ENCODE measurements at regions not wholly inside any gene's neighbourhood (a gene's known extent, or its start where the extent isn't known, plus 50 kb on each side); places are given as distances from the start of the nearest gene placed in this dataset.

DNA sequence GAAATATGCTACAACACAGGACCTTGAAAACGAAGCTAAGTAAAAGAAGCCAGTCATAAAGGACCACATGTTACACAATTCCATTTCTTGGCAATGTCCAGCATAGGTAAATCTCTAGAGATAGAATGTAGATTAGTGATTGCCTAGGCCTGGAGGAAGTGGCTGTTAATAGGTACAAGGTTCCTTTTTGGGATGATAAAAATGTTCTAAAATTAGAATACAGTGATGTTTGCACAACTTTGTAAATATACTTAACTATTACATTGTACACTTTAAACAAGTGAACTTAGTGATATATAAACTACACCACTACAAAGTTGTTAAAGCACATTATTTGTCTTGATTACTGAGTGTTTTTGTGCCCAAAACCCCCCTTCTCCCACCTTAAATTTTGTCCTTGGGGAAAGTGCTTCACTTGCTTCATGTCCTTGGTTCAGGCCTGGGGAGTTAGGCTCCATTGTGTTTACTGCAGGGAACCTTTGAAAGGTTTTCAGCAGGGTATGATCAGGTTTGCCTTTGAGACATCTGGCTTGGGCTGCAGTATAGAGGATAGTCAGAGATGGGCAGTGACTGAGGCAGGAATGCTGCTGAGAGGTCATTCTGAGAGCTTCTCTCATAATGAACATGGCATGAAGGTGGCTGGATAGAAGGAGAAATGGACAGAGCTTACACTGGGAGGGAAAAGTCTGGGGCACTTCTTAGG, 1052.6 kb downstream of the REEP3 start:
- no peak for TF ChIP-seq TCF4 (CRISPR knock-in tag; IDR thresholded peaks at IDR 0.05; ENCODE audit: borderline replicate concordance)
- no peak for TF ChIP-seq ZFP3 (CRISPR knock-in tag; IDR thresholded peaks at IDR 0.05)
- no peak for TF ChIP-seq OSR1 (CRISPR knock-in tag; IDR thresholded peaks at IDR 0.05)
- TF ChIP-seq, protein P1, sequence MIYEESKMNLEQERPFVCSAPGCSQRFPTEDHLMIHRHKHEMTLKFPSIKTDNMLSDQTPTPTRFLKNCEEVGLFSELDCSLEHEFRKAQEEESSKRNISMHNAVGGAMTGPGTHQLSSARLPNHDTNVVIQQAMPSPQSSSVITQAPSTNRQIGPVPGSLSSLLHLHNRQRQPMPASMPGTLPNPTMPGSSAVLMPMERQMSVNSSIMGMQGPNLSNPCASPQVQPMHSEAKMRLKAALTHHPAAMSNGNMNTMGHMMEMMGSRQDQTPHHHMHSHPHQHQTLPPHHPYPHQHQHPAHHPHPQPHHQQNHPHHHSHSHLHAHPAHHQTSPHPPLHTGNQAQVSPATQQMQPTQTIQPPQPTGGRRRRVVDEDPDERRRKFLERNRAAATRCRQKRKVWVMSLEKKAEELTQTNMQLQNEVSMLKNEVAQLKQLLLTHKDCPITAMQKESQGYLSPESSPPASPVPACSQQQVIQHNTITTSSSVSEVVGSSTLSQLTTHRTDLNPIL (CRISPR knock-in tag; IDR thresholded peaks at IDR 0.05; ENCODE audit: low read depth), result no peak
